Spleen (tissue), 7 donors: ENCODE measurements at regions not wholly inside any gene's neighbourhood (a gene's known extent, or its start where the extent isn't known, plus 50 kb on each side); places are given as distances from the start of the nearest gene placed in this dataset.

Experiments used
- POLR2A ChIP-seq, 3 donors: fragments of 450-650 bp; IDR thresholded peaks; one replicate each; pipeline ENCODE4 v1.5.1; 2017; ENCODE audit warnings: antibody characterized with exemption in 3 of 3, mild to moderate bottlenecking in 1 of 3
- TF ChIP-seq, protein P1 (sequence below), 11 experiments: fragments of 200-600 bp in 7 of 11; fragments of 450-650 bp in 4 of 11; sonication (generic) in 4 of 11; IDR thresholded peaks in 8 of 11; conservative IDR thresholded peaks in 3 of 11; 1 replicate in 7 of 11; 2 replicates in 4 of 11; pipeline versions ENCODE4 v1.4.0 to v1.8.0; 2016 to 2021; ENCODE audit warnings: antibody characterized with exemption in 11 of 11, inconsistent platforms in 4 of 11, mild to moderate bottlenecking in 1 of 11
- donor health status: DM: no; HTN: no; CAD: no; lungs with moderate emphysema.
- donor health status: DM: no; HTN: no; CAD: no.
- donor health status: DM: no; HTN: no; CAD: no.

DNA sequence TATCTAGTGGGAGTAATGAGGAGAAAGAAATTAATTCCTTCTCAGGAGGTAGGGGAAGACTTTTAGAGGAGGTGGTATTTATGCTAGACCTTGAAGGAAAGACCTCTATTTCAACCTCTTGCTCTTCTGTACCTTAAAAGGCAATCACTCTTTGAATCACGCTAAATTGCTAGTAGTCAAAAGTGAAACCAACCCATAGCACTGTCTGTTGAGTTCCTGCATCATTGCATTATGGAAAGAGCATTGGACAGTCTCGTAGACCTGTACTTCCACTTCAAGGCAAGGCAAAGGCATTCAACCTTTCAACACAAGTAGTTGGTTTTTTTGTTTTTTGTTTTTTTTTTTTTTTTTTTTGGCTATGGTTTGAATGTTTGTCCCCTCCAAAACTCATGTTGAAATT, 770.4 kb downstream of the ETS1 start:
- TF ChIP-seq, protein P1, sequence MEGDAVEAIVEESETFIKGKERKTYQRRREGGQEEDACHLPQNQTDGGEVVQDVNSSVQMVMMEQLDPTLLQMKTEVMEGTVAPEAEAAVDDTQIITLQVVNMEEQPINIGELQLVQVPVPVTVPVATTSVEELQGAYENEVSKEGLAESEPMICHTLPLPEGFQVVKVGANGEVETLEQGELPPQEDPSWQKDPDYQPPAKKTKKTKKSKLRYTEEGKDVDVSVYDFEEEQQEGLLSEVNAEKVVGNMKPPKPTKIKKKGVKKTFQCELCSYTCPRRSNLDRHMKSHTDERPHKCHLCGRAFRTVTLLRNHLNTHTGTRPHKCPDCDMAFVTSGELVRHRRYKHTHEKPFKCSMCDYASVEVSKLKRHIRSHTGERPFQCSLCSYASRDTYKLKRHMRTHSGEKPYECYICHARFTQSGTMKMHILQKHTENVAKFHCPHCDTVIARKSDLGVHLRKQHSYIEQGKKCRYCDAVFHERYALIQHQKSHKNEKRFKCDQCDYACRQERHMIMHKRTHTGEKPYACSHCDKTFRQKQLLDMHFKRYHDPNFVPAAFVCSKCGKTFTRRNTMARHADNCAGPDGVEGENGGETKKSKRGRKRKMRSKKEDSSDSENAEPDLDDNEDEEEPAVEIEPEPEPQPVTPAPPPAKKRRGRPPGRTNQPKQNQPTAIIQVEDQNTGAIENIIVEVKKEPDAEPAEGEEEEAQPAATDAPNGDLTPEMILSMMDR (IDR thresholded peaks at IDR 0.05 in 8 of 11, conservative IDR thresholded peaks at IDR 0.05 in 3 of 11): no peak
- TF ChIP-seq POLR2A (IDR thresholded peaks at IDR 0.05): no peak
